Immature natural killer cell (primary cell): ENCODE measurements at regions not wholly inside any gene's neighbourhood (a gene's known extent, or its start where the extent isn't known, plus 50 kb on each side); places are given as distances from the start of the nearest gene placed in this dataset.

Source experiments
- DNase-seq, 3 donors: peaks; one replicate each; pipeline ENCODE4 v3.0.0; 2022; ENCODE audit warnings: mixed read lengths in 1 of 3
- H3K27ac Mint-ChIP-seq, 6 donors: one replicate each; pipeline ENCODE4 v1.8.0; 2020; ENCODE audit warnings: mixed read lengths in 6 of 6, mild to moderate bottlenecking in 5 of 6, inconsistent platforms in 4 of 6, moderate library complexity in 3 of 6
- H3K27me3 Mint-ChIP-seq, 3 donors: one replicate each; pipeline ENCODE4 v1.8.0; 2020 to 2021; ENCODE audit warnings: low read depth in 3 of 3, mild to moderate bottlenecking in 3 of 3, mixed read lengths in 3 of 3, moderate library complexity in 3 of 3, inconsistent platforms in 1 of 3
- H3K36me3 Mint-ChIP-seq, 3 donors: one replicate each; pipeline ENCODE4 v1.8.0; 2020; ENCODE audit warnings: mixed read lengths in 3 of 3, inconsistent platforms in 2 of 3, mild to moderate bottlenecking in 2 of 3
- H3K4me1 Mint-ChIP-seq, 2 donors: one replicate each; pipeline ENCODE4 v1.8.0; 2020; ENCODE audit warnings: inconsistent platforms in 2 of 2, mild to moderate bottlenecking in 2 of 2, mixed read lengths in 2 of 2, moderate library complexity in 1 of 2
- H3K4me3 Mint-ChIP-seq, 5 donors: one replicate each; pipeline ENCODE4 v1.8.0; 2020; ENCODE audit warnings: mild to moderate bottlenecking in 5 of 5, mixed read lengths in 5 of 5, inconsistent platforms in 3 of 5, moderate library complexity in 3 of 5
- H3K9me3 Mint-ChIP-seq, 6 donors: one replicate each; pipeline ENCODE4 v1.8.0; 2020; ENCODE audit warnings: mild to moderate bottlenecking in 6 of 6, mixed read lengths in 6 of 6, inconsistent platforms in 4 of 6, moderate library complexity in 3 of 6

DNA sequence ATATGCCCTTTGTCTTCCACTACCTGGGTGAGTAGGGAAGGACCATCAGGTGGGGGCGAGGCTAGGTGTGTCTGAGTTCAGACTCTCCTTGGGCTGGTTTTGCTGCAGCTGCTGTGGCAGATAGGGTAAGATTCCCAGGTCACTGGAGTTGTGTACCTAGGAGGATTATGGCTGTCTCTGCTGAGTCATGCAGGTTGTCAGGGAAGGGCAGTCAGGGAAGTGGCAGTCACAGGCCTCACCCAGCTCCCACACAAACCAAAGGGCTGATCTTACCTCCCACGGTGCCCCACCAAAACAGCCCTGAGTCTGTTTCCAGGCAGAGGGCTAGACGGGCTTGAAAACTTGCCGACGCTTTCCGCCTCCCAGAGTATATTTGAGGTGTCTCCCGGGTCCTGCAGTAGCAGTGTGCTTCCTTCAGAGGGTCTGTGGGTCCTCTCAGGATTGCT is 201.6 kb upstream of the PLXNA2 start:
- H3K4me1 Mint-ChIP-seq, result no peaks in the 10 kb centered on the region
- H3K4me3 Mint-ChIP-seq, result no peak overlapping the region
- peaks cover 1 to 3% (median 3%) of the 10 kb centered on the region in 3 donors for H3K27me3 Mint-ChIP-seq
- H3K27ac Mint-ChIP-seq, result no peak overlapping the region
- peaks cover 0 to 15% (median 4%) of the 10 kb centered on the region in 6 donors for H3K9me3 Mint-ChIP-seq
- no peak for DNase-seq
- no peaks in the 10 kb centered on the region for H3K36me3 Mint-ChIP-seq

DNA sequence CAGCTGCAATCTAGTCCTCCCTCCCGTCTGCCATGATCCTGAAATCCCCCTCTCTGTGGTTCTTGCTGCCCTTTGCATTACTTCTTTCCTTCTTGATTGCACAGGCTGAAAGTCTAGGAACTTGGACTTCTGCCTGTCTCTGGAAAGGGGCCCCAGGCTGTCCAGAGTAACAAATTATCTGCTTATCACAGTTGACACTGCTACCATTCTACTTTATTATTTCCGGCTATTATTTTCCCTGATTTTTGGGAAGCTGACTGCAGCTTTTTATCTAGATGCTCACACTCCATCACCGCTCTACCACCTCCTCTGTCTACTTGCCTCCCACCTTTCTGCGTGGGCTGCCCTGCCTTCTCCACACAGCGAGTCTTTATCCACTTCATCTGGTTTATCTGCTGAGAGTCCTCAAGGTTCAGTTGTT is 202.1 kb upstream of the PLXNA2 start:
- H3K9me3 Mint-ChIP-seq, result peaks cover 0 to 15% (median 4%) of the 10 kb centered on the region in 6 donors
- no peak for DNase-seq
- H3K4me1 Mint-ChIP-seq, result no peaks in the 10 kb centered on the region
- H3K4me3 Mint-ChIP-seq, result no peak overlapping the region
- H3K27ac Mint-ChIP-seq, result no peak overlapping the region
- H3K36me3 Mint-ChIP-seq, result no peaks in the 10 kb centered on the region
- peaks cover 1 to 3% (median 3%) of the 10 kb centered on the region in 3 donors for H3K27me3 Mint-ChIP-seq

DNA sequence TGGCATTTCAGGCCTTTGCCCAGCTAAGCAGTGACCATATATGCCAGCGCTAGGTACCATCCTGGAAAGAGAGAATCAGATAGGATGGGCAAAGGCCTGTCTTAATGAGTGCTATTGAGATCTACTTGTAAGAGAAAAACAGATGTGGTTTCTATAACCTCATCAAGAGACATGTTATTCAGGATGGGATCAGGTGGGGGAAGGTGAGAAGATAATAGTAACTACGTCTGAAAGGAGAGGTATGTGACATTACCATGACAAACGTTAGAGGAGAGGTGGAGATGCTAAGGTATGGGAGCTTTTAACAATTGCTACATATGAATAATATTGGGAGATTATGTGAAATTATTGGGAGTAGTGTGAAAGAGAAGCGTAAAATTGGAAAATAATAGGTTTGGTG is 204.2 kb upstream of the PLXNA2 start:
- no peak for DNase-seq
- peaks cover 1 to 5% (median 3%) of the 10 kb centered on the region in 3 donors for H3K27me3 Mint-ChIP-seq
- no peaks in the 10 kb centered on the region for H3K36me3 Mint-ChIP-seq
- H3K4me3 Mint-ChIP-seq, result no peak overlapping the region
- H3K4me1 Mint-ChIP-seq, result no peaks in the 10 kb centered on the region
- H3K9me3 Mint-ChIP-seq, result peaks cover 0 to 8% (median 3%) of the 10 kb centered on the region in 6 donors
- no peak overlapping the region for H3K27ac Mint-ChIP-seq

DNA sequence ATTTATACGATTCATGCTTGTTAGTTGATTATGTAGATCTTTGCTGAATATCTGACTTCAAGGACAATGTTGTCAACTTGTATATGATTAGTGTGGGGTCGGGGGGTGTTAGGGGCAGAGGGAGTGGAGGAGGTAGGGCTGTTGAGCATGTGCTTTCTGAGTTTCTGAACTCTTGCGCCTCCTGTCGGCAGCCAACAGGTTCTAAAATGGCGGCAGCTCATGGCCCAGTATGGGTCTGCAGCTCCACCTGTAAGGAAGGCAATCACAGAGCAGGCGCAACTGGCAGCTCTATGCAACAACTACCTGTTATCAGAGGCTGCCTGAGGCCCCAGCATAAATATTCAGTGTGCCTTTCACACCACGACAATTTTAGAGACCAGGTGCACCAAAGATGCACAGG is 205.8 kb upstream of the PLXNA2 start:
- no peak overlapping the region for H3K4me3 Mint-ChIP-seq
- H3K4me1 Mint-ChIP-seq, result no peaks in the 10 kb centered on the region
- DNase-seq, result no peak
- H3K27ac Mint-ChIP-seq, result no peak overlapping the region
- H3K36me3 Mint-ChIP-seq, result no peaks in the 10 kb centered on the region
- peaks cover 0 to 7% (median 2%) of the 10 kb centered on the region in 6 donors for H3K9me3 Mint-ChIP-seq
- H3K27me3 Mint-ChIP-seq, result peaks cover 5 to 7% (median 6%) of the 10 kb centered on the region in 3 donors

DNA sequence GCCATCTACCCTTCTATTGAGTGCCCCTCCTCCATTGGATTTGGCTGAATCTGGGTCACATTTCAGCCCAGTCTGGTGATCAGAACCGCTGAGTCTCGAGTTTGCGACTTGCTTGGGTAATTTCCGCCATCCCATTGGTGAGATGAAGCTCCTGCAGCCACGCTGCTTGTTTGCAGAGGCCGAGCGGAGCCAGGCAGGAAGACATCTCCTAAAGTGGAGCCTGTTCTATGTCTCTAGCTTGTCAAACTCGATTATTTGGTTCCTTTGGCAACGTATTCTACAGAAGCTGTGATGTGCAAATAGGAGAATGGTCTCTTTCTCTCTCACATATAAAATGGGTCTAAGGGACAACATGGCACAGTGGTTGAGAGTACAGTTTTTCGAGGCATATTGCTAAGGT is 206.8 kb upstream of the PLXNA2 start:
- H3K4me1 Mint-ChIP-seq, result no peaks in the 10 kb centered on the region
- no peak overlapping the region for H3K27ac Mint-ChIP-seq
- peaks cover 5 to 8% (median 8%) of the 10 kb centered on the region in 3 donors for H3K27me3 Mint-ChIP-seq
- H3K4me3 Mint-ChIP-seq, result no peak overlapping the region
- no peaks in the 10 kb centered on the region for H3K36me3 Mint-ChIP-seq
- peaks cover 0 to 7% (median 2%) of the 10 kb centered on the region in 6 donors for H3K9me3 Mint-ChIP-seq
- DNase-seq, result no peak

DNA sequence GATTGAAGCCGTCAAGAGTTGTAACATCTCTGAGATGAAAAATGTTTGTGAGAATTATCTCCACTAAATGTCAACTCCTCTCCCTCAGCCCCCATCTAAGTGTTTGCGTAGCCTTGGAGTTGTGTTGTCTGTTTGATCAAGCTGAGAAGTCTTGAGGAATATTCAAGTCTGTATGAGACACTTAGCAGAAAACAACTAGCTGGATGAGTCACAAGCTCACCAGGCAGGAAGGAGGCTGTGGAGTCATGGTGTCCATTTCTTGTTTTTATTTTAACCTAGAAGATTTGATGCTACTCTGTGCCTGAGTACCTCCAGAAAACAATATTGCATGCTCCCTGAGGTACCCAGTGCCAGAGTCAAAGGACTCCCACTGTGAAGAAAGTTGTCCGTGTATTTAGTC is 211.6 kb upstream of the PLXNA2 start:
- Mint-ChIP-seq H3K27ac (no peak overlapping the region), H3K36me3 (no peaks in the 10 kb centered on the region), H3K4me1 (no peaks in the 10 kb centered on the region)

DNA sequence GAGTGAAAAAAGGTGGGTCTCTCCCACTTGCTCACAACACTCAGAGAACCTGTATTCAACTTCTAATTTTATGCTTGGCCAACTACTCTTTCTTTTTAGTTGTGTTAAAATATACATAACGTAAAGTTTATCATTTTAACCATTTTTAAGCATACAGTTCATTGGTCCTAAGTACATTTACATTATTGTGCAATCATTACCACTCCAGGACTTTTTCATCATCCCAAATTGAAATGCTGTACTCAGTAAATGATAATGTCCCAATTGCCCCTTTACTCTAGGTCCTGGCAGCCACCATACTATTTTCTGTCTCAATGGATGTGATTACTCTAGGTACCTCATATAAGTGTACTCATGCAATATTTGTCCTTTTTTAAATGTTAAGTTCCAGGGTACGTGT is 212.3 kb upstream of the PLXNA2 start:
- Mint-ChIP-seq H3K4me3 (no peak overlapping the region), H3K36me3 (no peaks in the 10 kb centered on the region), H3K4me1 (no peaks in the 10 kb centered on the region), H3K9me3 (peaks cover 0 to 4% (median 0%) of the 10 kb centered on the region in 6 donors), H3K27me3 (peaks cover 2 to 8% (median 5%) of the 10 kb centered on the region in 3 donors), H3K27ac (no peak overlapping the region)
- no peak for DNase-seq

More for the DNA sequence above, 211.6 kb upstream of the PLXNA2 start:
- peaks cover 2 to 8% (median 5%) of the 10 kb centered on the region in 3 donors for H3K27me3 Mint-ChIP-seq
- H3K4me3 Mint-ChIP-seq, result no peak overlapping the region
- no peak for DNase-seq
- H3K9me3 Mint-ChIP-seq, result peaks cover 0 to 4% (median 0%) of the 10 kb centered on the region in 6 donors

DNA sequence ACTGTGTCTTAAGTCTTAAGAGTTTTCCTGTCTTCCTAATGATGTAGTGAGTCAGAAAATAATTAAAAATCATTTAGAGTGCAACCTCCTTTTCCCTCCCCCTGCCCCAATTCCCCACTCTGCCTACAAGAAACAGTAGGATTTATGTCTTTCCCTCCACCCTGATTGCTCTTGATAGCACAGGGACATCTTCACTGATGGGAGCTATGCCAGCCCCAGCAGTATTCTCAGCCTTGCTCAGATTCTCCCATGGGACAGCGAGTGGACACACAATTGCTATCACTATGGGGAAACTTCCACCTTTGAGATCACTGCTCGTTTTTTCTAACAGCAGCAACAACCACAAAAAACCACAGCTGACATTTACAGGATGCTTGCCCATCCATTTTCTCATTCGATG is 216.6 kb upstream of the PLXNA2 start:
- no peak overlapping the region for H3K27ac Mint-ChIP-seq
- no peak for DNase-seq

DNA sequence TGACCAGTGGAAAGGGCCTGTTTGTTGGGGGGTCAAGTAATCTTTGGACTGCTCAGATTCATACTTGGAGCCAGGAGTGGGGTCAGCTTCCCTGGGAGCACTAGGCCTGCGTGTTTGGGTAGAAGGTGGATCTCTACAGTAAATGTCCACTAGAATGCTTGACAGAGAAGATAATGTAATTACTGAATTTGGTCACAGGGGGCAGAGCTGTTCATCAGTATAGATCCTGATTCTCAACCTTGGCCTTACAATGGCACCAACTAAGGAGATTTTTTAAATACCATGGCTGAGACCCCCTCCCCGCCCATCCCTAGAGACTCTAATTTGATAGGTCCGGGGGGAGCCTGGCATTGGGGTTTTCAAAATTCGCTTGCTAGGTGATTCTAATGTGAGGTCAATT is 217.5 kb upstream of the PLXNA2 start:
- Mint-ChIP-seq H3K4me3 (no peak overlapping the region), H3K27me3 (peaks cover 1 to 10% (median 2%) of the 10 kb centered on the region in 3 donors), H3K27ac (no peak overlapping the region), H3K36me3 (no peaks in the 10 kb centered on the region), H3K4me1 (no peaks in the 10 kb centered on the region), H3K9me3 (peaks cover 0 to 4% (median 0%) of the 10 kb centered on the region in 6 donors)
- no peak for DNase-seq

More for the DNA sequence above, 216.6 kb upstream of the PLXNA2 start:
- Mint-ChIP-seq H3K4me1 (no peaks in the 10 kb centered on the region), H3K9me3 (peaks cover 0 to 4% (median 0%) of the 10 kb centered on the region in 6 donors), H3K4me3 (no peak overlapping the region), H3K36me3 (no peaks in the 10 kb centered on the region), H3K27me3 (peaks cover 1 to 7% (median 2%) of the 10 kb centered on the region in 3 donors)

DNA sequence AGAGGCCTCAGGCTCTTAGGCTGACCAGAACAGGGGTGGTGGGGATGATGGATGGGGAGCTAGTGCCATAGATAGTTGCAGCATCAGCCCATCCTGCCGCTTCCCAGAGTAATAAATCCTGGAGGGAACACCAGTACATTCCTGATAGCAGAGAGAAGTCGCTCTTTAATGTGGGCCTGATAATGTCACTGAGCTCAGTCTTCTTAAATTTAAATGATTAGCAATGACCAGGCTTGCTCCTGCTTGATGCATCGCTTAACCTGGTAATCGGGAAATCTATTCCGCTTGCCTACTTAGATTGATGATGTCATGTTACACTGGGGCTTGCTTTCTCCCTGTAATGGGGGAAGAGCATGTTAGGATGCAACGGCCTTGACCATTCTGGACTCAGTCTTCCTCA is 218.6 kb upstream of the PLXNA2 start:
- peaks cover 0 to 10% (median 2%) of the 10 kb centered on the region in 3 donors for H3K27me3 Mint-ChIP-seq
- no peak for DNase-seq
- H3K4me3 Mint-ChIP-seq, result no peak overlapping the region
- H3K27ac Mint-ChIP-seq, result no peak overlapping the region
- H3K4me1 Mint-ChIP-seq, result no peaks in the 10 kb centered on the region
- H3K9me3 Mint-ChIP-seq, result peaks cover 0 to 9% (median 0%) of the 10 kb centered on the region in 6 donors
- H3K36me3 Mint-ChIP-seq, result no peaks in the 10 kb centered on the region

DNA sequence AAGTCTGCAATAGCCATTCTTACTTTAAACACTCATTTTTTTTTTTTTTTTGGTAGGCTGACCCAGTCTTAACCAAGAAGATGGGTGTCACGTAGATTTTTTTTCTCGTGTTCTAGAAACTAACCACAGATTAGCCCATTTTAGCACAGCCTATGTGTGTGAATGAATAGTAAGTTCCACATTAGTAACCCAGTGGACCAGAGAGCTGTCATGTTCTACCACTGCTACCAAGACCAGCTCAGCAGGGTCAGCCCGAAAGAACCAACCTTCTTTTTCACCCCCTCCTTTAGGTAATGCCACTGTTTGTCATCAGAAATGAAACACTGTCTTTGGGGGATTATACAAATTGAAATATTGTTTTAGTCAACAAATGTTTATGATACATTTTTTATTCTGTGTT is 221.1 kb upstream of the PLXNA2 start:
- no peak for DNase-seq
- H3K27ac Mint-ChIP-seq, result no peak overlapping the region
- H3K4me1 Mint-ChIP-seq, result no peaks in the 10 kb centered on the region
- peaks cover 0 to 9% (median 0%) of the 10 kb centered on the region in 6 donors for H3K9me3 Mint-ChIP-seq
- H3K4me3 Mint-ChIP-seq, result no peak overlapping the region
- no peaks in the 10 kb centered on the region for H3K36me3 Mint-ChIP-seq
- peaks cover 0 to 10% (median 2%) of the 10 kb centered on the region in 3 donors for H3K27me3 Mint-ChIP-seq

DNA sequence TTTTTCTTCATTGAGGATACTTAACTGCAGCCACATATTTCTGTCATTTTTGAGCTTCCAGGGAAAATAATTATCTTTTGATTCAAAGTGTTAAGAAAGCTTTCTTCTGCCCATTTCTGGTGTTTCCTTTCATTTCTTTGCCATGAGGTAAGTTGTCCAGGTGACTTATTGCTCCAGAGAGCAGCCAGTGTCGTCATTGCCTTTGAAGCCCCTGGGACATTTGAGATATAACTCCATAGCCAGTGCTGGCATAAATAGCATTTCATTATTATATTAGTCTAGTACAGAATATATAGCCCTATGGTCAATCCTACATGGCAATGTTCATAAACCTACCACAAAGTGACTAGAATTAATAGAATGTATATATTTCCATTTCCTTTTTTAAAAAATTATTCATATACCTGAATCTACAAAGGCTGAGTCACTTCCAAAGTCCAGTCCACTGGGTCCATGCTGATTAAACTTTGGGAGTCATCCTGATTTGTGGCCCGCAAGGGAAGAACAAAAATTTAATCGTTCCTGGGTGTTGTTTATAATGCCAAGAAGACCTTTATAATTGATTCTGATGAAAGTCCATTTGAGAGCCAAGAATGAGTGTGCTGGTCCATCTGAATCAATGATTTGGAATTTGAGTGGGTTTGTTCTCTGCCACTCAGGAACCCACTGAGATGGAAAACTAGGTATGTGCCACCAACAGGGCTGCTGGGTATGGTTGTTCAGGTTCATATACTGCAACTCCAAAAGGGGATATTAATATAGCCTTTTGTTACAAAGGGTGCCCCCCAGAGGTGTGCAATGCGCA is 221.8 kb upstream of the PLXNA2 start:
- Mint-ChIP-seq H3K27ac (no peak overlapping the region), H3K27me3 (peaks cover 0 to 10% (median 2%) of the 10 kb centered on the region in 3 donors), H3K36me3 (no peaks in the 10 kb centered on the region), H3K4me1 (no peaks in the 10 kb centered on the region), H3K4me3 (no peak overlapping the region), H3K9me3 (peaks cover 0 to 9% (median 0%) of the 10 kb centered on the region in 6 donors)
- DNase-seq, result no peak

DNA sequence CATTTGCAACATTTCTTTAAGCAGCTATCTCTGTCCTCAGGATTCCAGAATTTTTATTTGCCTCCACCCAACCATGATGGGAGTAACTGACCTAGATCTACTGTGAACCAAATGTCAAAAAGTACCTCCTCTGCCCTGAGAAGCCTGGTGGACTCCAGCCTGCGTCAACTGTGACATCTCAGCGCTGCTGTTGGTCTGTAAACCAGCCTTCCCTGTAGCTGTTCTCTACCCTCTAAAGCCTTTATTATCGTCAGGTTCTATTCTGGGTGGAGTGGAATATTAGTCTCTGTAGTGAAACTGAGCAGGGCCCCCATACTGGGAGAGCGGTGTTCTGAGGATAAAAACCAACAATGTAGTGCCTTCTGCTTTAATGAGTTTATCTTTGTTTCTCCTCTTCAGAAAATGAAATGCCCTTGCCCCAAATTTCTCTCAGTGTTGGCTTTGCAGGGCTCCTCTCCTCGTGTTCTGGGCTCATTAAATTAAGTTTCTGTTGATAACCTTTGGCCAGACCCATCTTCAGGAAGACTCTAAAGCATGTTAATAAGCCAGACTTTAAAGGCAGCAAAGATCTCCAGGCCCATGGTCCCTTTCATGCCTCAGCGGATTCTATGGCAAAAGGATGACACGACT is 223.1 kb upstream of the PLXNA2 start:
- no peak for DNase-seq
- H3K36me3 Mint-ChIP-seq, result no peaks in the 10 kb centered on the region
- peaks cover 0 to 10% (median 2%) of the 10 kb centered on the region in 3 donors for H3K27me3 Mint-ChIP-seq
- no peak overlapping the region for H3K4me3 Mint-ChIP-seq
- peaks cover 0 to 9% (median 0%) of the 10 kb centered on the region in 6 donors for H3K9me3 Mint-ChIP-seq
- H3K27ac Mint-ChIP-seq, result no peak overlapping the region
- no peaks in the 10 kb centered on the region for H3K4me1 Mint-ChIP-seq

DNA sequence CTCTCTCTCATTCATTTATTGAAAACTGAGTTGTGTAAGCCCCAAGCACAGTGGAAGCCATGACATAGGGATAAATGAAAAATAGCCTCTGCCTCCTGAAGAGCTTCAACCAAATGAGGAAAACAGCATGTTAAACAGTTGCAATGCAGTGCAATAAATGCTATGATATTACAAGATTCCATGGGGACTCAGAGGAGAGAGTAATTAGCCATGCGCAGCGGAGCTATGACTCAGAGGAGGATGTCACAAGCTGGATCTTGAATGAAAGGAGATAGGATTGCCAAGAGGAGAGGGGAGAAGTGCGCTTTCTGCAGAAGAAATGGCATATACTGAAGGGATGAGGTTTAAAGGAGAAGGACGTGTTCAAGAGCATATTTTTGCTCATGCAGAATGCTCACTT is 231.3 kb upstream of the PLXNA2 start:
- Mint-ChIP-seq H3K27me3 (no peaks in the 10 kb centered on the region), H3K4me3 (no peak overlapping the region), H3K9me3 (peaks cover 0 to 4% (median 0%) of the 10 kb centered on the region in 6 donors), H3K36me3 (no peaks in the 10 kb centered on the region), H3K27ac (no peak overlapping the region), H3K4me1 (no peaks in the 10 kb centered on the region)
- no peak for DNase-seq
